ENCODE measurements at regions not wholly inside any gene's neighbourhood (a gene's known extent, or its start where the extent isn't known, plus 50 kb on each side); places are given as distances from the start of the nearest gene placed in this dataset.

- intact Hi-C loops (cut with DNase I) = no loop called here
- no peaks in the 10 kb centered on the region for H3K9me3 ChIP-seq
- no peaks in the 10 kb centered on the region for H3K27me3 ChIP-seq
- ATAC-seq (no peak), DNase-seq (no peak)
- H3K4me3 ChIP-seq = no peak overlapping the region
- TF ChIP-seq, protein P1, sequence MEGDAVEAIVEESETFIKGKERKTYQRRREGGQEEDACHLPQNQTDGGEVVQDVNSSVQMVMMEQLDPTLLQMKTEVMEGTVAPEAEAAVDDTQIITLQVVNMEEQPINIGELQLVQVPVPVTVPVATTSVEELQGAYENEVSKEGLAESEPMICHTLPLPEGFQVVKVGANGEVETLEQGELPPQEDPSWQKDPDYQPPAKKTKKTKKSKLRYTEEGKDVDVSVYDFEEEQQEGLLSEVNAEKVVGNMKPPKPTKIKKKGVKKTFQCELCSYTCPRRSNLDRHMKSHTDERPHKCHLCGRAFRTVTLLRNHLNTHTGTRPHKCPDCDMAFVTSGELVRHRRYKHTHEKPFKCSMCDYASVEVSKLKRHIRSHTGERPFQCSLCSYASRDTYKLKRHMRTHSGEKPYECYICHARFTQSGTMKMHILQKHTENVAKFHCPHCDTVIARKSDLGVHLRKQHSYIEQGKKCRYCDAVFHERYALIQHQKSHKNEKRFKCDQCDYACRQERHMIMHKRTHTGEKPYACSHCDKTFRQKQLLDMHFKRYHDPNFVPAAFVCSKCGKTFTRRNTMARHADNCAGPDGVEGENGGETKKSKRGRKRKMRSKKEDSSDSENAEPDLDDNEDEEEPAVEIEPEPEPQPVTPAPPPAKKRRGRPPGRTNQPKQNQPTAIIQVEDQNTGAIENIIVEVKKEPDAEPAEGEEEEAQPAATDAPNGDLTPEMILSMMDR (IDR thresholded peaks at IDR 0.05) = no peak
- no peak for TF ChIP-seq POLR2A (IDR thresholded peaks at IDR 0.05)
- no peak overlapping the region for H3K27ac ChIP-seq
- WGBS, 4 donors = 83 to 93% (median 90%) methylated on average over 19 to 37 of the region's 37 CpGs
- no peaks in the 10 kb centered on the region for H3K4me1 ChIP-seq
- no peaks in the 10 kb centered on the region for H3K36me3 ChIP-seq
These were observed 82.8 kb upstream of the FXR1 start for GRCh38 chr3:180829409-180830405.

DNA sequence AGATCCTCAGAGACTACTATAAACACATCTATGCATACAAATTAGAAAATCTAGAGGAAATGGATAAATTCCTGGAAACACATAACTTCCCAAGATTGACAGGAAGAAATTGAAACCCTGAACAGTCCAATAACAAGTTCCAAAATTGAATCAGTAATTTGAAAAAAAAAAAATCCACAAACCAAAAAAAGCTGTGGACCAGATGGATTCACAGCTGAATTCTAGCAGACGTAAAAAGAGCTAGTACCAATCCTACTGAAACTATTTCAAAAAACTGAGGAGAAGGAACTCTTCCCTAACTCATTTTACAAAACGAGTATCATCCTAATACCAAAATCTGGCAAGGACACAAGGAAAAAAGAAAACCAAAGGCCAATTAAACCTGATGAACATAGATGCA is 77.0 kb upstream of the FXR1 start:
- TF ChIP-seq, protein P1 (IDR thresholded peaks at IDR 0.05) = no peak
- no peak for TF ChIP-seq POLR2A (IDR thresholded peaks at IDR 0.05)
- Histone ChIP-seq H3K9me3 (peaks cover 0 to 17% (median 0%) of the 10 kb centered on the region in 12 donors), H3K27me3 (no peaks in the 10 kb centered on the region), H3K36me3 (no peaks in the 10 kb centered on the region), H3K27ac (no peak overlapping the region), H3K4me1 (no peaks in the 10 kb centered on the region), H3K4me3 (no peak overlapping the region)
- DNase-seq (no peak), ATAC-seq (no peak)
- intact Hi-C loops (cut with DNase I) = no loop called here
- 66 to 79% (median 70%) methylated on average over 2 of the region's 2 CpGs for WGBS, 4 donors

GRCh38 chr3:180836766-180837165 is 75.7 kb upstream of the FXR1 start:
- no peak for TF ChIP-seq POLR2A (IDR thresholded peaks at IDR 0.05)
- ATAC-seq = no peak
- Histone ChIP-seq H3K9me3 (peaks cover 0 to 28% (median 0%) of the 10 kb centered on the region in 12 donors), H3K4me1 (no peaks in the 10 kb centered on the region), H3K27me3 (no peaks in the 10 kb centered on the region), H3K36me3 (no peaks in the 10 kb centered on the region), H3K27ac (no peak overlapping the region), H3K4me3 (no peak overlapping the region)
- intact Hi-C loops (cut with DNase I) = no loop called here
- 80 to 94% (median 84%) methylated on average over 1 of the region's 1 CpG for WGBS, 4 donors
- no peak for DNase-seq

DNA sequence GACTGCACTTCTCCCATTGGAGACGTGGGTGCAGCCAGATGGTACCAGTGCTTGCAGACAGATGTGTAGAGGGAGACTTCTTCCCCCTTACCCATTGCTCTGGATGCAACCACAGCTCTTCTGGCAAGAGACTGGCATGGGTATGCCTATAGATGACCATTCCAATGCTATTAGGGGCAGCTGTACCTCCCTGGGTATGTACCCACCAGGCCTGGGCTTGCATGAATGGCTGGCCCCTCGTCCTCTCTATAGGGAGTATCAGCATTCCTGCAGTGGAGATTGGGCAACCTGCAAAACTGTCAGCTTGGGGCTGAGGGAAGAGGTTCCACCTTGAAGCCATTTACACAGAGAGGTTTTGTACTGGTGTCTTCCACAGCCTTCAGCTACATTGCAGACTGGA is 57.6 kb upstream of the FXR1 start:
- Histone ChIP-seq H3K4me3 (no peak overlapping the region), H3K9me3 (peaks cover 0 to 15% (median 4%) of the 10 kb centered on the region in 12 donors), H3K4me1 (no peaks in the 10 kb centered on the region), H3K27ac (no peak overlapping the region), H3K27me3 (no peaks in the 10 kb centered on the region), H3K36me3 (no peaks in the 10 kb centered on the region)
- TF ChIP-seq POLR2A (IDR thresholded peaks at IDR 0.05) = no peak
- TF ChIP-seq, protein P1 (IDR thresholded peaks at IDR 0.05) = no peak
- intact Hi-C loops (cut with DNase I) = no loop called here
- ATAC-seq (no peak), DNase-seq (no peak)
- 39 to 53% (median 45%) methylated on average over 2 of the region's 2 CpGs for WGBS, 4 donors
